Tibial artery (tissue), 4 donors: ENCODE measurements at regions not wholly inside any gene's neighbourhood (a gene's known extent, or its start where the extent isn't known, plus 50 kb on each side); places are given as distances from the start of the nearest gene placed in this dataset.

Source experiments
- DNase-seq, 2 donors: peaks; one replicate each; pipeline ENCODE4 v3.0.0-alpha.2; 2019
- H3K27ac ChIP-seq, 2 donors: fragments of 200-600 bp; sonication (generic) in 1 of 2; 1 replicate in 1 of 2; 2 replicates in 1 of 2; pipeline ENCODE4 v1.5.1; 2018 to 2019; ENCODE audit warnings: mild to moderate bottlenecking in 1 of 2
- H3K27me3 ChIP-seq, 2 donors: fragments of 200-600 bp; sonication (generic) in 1 of 2; one replicate each; pipeline versions ENCODE4 v1.5.1 to v1.6.0; 2016 to 2019
- H3K36me3 ChIP-seq, 3 donors: fragments of 200-600 bp; sonication (generic) in 2 of 3; one replicate each; pipeline ENCODE4 v1.5.1; 2016 to 2019; ENCODE audit warnings: mild to moderate bottlenecking in 2 of 3
- H3K4me1 ChIP-seq, 4 donors: fragments of 200-600 bp; sonication (generic) in 2 of 4; 1 replicate in 3 of 4; 2 replicates in 1 of 4; pipeline ENCODE4 v1.5.1; 2016 to 2019
- H3K4me3 ChIP-seq, 2 donors: fragments of 200-600 bp; sonication (generic) in 1 of 2; 1 replicate in 1 of 2; 2 replicates in 1 of 2; pipeline ENCODE4 v1.5.1; 2018 to 2019; ENCODE audit warnings: mild to moderate bottlenecking in 2 of 2
- H3K9me3 ChIP-seq, 3 donors: fragments of 200-600 bp; sonication (generic) in 1 of 3; one replicate each; pipeline ENCODE4 v1.5.1; 2016 to 2019
- CTCF ChIP-seq, 2 experiments: fragments of 200-600 bp in 1 of 2; fragments of 450-650 bp in 1 of 2; IDR thresholded peaks; one replicate each; pipeline ENCODE4 v1.5.1; 2017 to 2019; ENCODE audit warnings: antibody characterized with exemption in 2 of 2, mild to moderate bottlenecking in 1 of 2, moderate library complexity in 1 of 2
- intact Hi-C: fragments of 100-400 bp; cut with DNase I; formaldehyde crosslinking; loops from one replicate; pipeline ENCODE4 v1.15.0; 2023; ENCODE audit warnings: low total_unique reads

- TF ChIP-seq CTCF (IDR thresholded peaks at IDR 0.05) = no peak
- no peaks in the 10 kb centered on the region for H3K9me3 ChIP-seq
- intact Hi-C loops = no loop called here
- no peaks in the 10 kb centered on the region for H3K36me3 ChIP-seq
- no peak for DNase-seq
- H3K4me3 ChIP-seq = no peak overlapping the region
- no peaks in the 10 kb centered on the region for H3K27me3 ChIP-seq
- H3K27ac ChIP-seq = no peak overlapping the region
- H3K4me1 ChIP-seq = no peaks in the 10 kb centered on the region
These were observed 398.0 kb downstream of the CDH2 start for GRCh38 chr18:27778925-27779324.

- H3K27ac ChIP-seq = no peak overlapping the region
- no peaks in the 10 kb centered on the region for H3K9me3 ChIP-seq
- no peaks in the 10 kb centered on the region for H3K4me1 ChIP-seq
- no peak overlapping the region for H3K4me3 ChIP-seq
- no peaks in the 10 kb centered on the region for H3K27me3 ChIP-seq
- TF ChIP-seq CTCF (IDR thresholded peaks at IDR 0.05) = no peak
- intact Hi-C loops = no loop called here
- H3K36me3 ChIP-seq = no peaks in the 10 kb centered on the region
- DNase-seq = no peak
These were observed 398.5 kb downstream of the CDH2 start for GRCh38 chr18:27778441-27778840.

GRCh38 chr18:27772081-27772480 lies 404.8 kb downstream of the CDH2 start:
- intact Hi-C loops = no loop called here
- no peaks in the 10 kb centered on the region for H3K9me3 ChIP-seq
- H3K36me3 ChIP-seq = no peaks in the 10 kb centered on the region
- H3K4me3 ChIP-seq = no peak overlapping the region
- DNase-seq = no peak
- H3K27ac ChIP-seq = no peak overlapping the region
- H3K27me3 ChIP-seq = no peaks in the 10 kb centered on the region
- no peak for TF ChIP-seq CTCF (IDR thresholded peaks at IDR 0.05)
- H3K4me1 ChIP-seq = no peaks in the 10 kb centered on the region

GRCh38 chr18:27771571-27771970 lies 405.4 kb downstream of the CDH2 start:
- Histone ChIP-seq H3K36me3 (no peaks in the 10 kb centered on the region), H3K27ac (no peak overlapping the region), H3K9me3 (no peaks in the 10 kb centered on the region), H3K4me3 (no peak overlapping the region), H3K4me1 (no peaks in the 10 kb centered on the region), H3K27me3 (no peaks in the 10 kb centered on the region)
- DNase-seq = no peak
- intact Hi-C loops = no loop called here
- TF ChIP-seq CTCF (IDR thresholded peaks at IDR 0.05) = no peak

- Histone ChIP-seq H3K27me3 (no peaks in the 10 kb centered on the region), H3K4me3 (no peak overlapping the region), H3K9me3 (no peaks in the 10 kb centered on the region), H3K36me3 (no peaks in the 10 kb centered on the region), H3K4me1 (no peaks in the 10 kb centered on the region), H3K27ac (no peak overlapping the region)
- DNase-seq = no peak
- no peak for TF ChIP-seq CTCF (IDR thresholded peaks at IDR 0.05)
- intact Hi-C loops = no loop called here
These were observed 407.8 kb downstream of the CDH2 start for GRCh38 chr18:27769152-27769551.

- H3K4me1 ChIP-seq = no peaks in the 10 kb centered on the region
- H3K27ac ChIP-seq = no peak overlapping the region
- H3K4me3 ChIP-seq = no peak overlapping the region
- no peaks in the 10 kb centered on the region for H3K27me3 ChIP-seq
- H3K9me3 ChIP-seq = no peaks in the 10 kb centered on the region
- no peak for TF ChIP-seq CTCF (IDR thresholded peaks at IDR 0.05)
- DNase-seq = no peak
- intact Hi-C loops = no loop called here
- H3K36me3 ChIP-seq = no peaks in the 10 kb centered on the region
These were observed 413.0 kb downstream of the CDH2 start for GRCh38 chr18:27763936-27764335.
